OCI-LY7 (cell line): ENCODE measurements at regions not wholly inside any gene's neighbourhood (a gene's known extent, or its start where the extent isn't known, plus 50 kb on each side); places are given as distances from the start of the nearest gene placed in this dataset.

Experiments used
- BruUV-seq: library from RNA; stranded (reverse); fragments of 400-500 nt; replicated peaks from 2 replicates; lab custom pipeline; 2021; lab: Mats Ljungman, UMichigan
- CTCF ChIA-PET: fragments of 300-600 bp; sonication (Branson Sonifier 250); formaldehyde crosslinking; loops from one replicate; lab custom pipeline; 2022; ENCODE audit warnings: antibody characterized with exemption; ENCODE audit not compliant: unreplicated experiment; lab: Charles Lee
- POLR2A ChIA-PET: fragments of 300-600 bp; sonication (Branson Sonifier 250); formaldehyde crosslinking; loops from one replicate; lab custom pipeline; 2022; ENCODE audit warnings: antibody characterized with exemption; lab: Charles Lee
- DNase-seq: peaks from one replicate; pipeline ENCODE4 v3.0.0-alpha.2; 2015; ENCODE audit warnings: low spot score
- H2AFZ ChIP-seq: fragments of 200-600 bp; sonication (generic), shearing (Covaris generic); 2 replicates; pipeline ENCODE4 v1.6.1; 2014; ENCODE audit warnings: mild to moderate bottlenecking, antibody characterized with exemption, low read length, moderate library complexity
- H3K27ac ChIP-seq: fragments of 200-600 bp; sonication (generic); 2 replicates; pipeline ENCODE4 v1.5.1; 2014; ENCODE audit warnings: mixed run types, low read depth, mild to moderate bottlenecking, moderate library complexity, low read length, inconsistent platforms; ENCODE audit not compliant: poor library complexity, severe bottlenecking
- H3K36me3 ChIP-seq: fragments of 200-600 bp; sonication (generic); 2 replicates; pipeline ENCODE4 v1.6.1; 2014; ENCODE audit warnings: mild to moderate bottlenecking, antibody characterized with exemption, low read length, moderate library complexity, mixed read lengths; ENCODE audit not compliant: insufficient read depth
- H3K4me1 ChIP-seq: fragments of 200-600 bp; sonication (generic); 2 replicates; pipeline ENCODE4 v1.5.1; 2014; ENCODE audit warnings: mild to moderate bottlenecking, low read length; ENCODE audit not compliant: insufficient read depth, poor library complexity, severe bottlenecking
- H3K4me2 ChIP-seq: fragments of 200-600 bp; sonication (generic); 2 replicates; pipeline ENCODE4 v1.6.1; 2014; ENCODE audit warnings: mild to moderate bottlenecking, low read length
- H3K4me3 ChIP-seq: fragments of 200-600 bp; sonication (generic); 2 replicates; pipeline ENCODE4 v1.5.1; 2014; ENCODE audit warnings: mild to moderate bottlenecking, low read depth, low read length; ENCODE audit not compliant: poor library complexity, severe bottlenecking
- H3K79me2 ChIP-seq: fragments of 200-600 bp; sonication (generic); 2 replicates; pipeline ENCODE4 v1.6.1; 2016; ENCODE audit warnings: low read depth, mild to moderate bottlenecking, low read length, moderate library complexity, mixed read lengths; ENCODE audit not compliant: insufficient read depth
- H3K9me2 ChIP-seq: fragments of 200-600 bp; sonication (generic); 2 replicates; pipeline ENCODE4 v1.6.1; 2016; ENCODE audit warnings: mild to moderate bottlenecking, low read length, mixed read lengths; ENCODE audit not compliant: insufficient read depth
- H3K9me3 ChIP-seq: fragments of 200-600 bp; sonication (generic); 2 replicates; pipeline ENCODE4 v1.6.1; 2014; ENCODE audit warnings: mild to moderate bottlenecking, mixed run types, low read length, mixed read lengths
- H4K20me1 ChIP-seq: fragments of 200-600 bp; sonication (generic); 2 replicates; pipeline ENCODE4 v1.6.1; 2014; ENCODE audit warnings: mild to moderate bottlenecking, antibody characterized with exemption, low read length, moderate library complexity, mixed read lengths; ENCODE audit not compliant: insufficient read depth
- CTCF ChIP-seq: fragments of 200-600 bp; sonication (generic); conservative IDR thresholded peaks from 2 replicates; pipeline ENCODE4 v1.5.1; 2014; ENCODE audit warnings: mild to moderate bottlenecking, antibody characterized with exemption, low read length, moderate library complexity, mixed read lengths
- EZH2phosphoT487 ChIP-seq: fragments of 200-600 bp; sonication (generic); IDR thresholded peaks from 2 replicates; pipeline ENCODE4 v1.6.1; 2018; ENCODE audit warnings: low read depth, borderline replicate concordance, mild to moderate bottlenecking, mixed run types, antibody characterized with exemption, low read length, moderate library complexity, mixed read lengths
- intact Hi-C: fragments of 100-400 bp; cut with micrococcal nuclease; formaldehyde crosslinking; loops from one replicate; pipeline ENCODE4 v1.10.0; 2022; ENCODE audit not compliant: unreplicated experiment

DNA sequence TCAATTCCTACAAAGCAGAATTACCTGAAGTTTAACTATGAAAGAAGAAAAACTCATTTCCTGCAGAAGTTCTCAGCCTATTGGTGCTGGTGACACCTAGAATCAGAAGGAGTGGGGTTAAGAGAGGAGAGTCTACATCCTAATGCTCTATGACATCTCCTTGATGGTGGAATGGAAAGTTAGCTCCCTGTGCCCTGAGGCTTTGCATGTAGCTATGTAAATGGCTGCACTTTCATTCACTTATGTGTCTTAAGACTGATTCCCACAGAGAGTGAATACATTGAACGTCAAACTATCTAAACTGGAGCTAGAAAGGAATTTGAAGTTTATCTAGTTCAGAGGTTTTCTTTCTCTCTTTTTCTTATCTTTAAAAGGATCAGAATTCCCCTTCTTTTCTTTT lies 52.1 kb upstream of the ADRB2 start:
- intact Hi-C loops, result no loop called here
- DNase-seq, result no peak
- Histone ChIP-seq H3K79me2 (no peaks in the 10 kb centered on the region), H3K27ac (no peak overlapping the region), H3K4me3 (no peak overlapping the region), H3K36me3 (no peaks in the 10 kb centered on the region), H3K4me2 (no peak overlapping the region), H4K20me1 (no peaks in the 10 kb centered on the region; the same call in 1 of the 2 replicates), H3K9me3 (no peaks in the 10 kb centered on the region), H2AFZ (no peak overlapping the region), H3K9me2 (no peaks in the 10 kb centered on the region), H3K4me1 (peaks cover 6% of the 10 kb centered on the region)
- CTCF ChIA-PET, result no interaction called here
- TF ChIP-seq CTCF (no peak), EZH2phosphoT487 (no peak)
- POLR2A ChIA-PET, result no interaction called here
- BruUV-seq, result no TSS peak

DNA sequence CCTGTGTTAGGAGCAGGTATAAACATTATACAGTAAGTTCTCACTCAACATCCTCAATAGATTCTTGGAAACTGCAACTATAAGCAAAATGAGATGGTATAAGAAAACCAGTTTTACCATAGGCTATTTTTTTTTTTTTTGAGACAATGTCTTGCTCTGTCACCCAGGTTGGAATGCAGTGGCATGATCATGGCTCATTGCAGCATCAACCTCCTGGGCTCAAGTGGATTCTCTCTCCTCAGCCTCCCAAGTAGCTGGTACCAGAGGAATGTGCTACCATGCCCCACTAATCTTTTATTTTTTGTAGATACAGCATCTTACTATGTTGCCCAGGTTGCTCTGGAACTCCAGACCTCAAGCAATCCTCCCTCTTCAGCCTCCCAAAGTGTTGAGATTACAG lies 50.1 kb upstream of the ADRB2 start:
- intact Hi-C loops, result no loop called here
- CTCF ChIA-PET, result no interaction called here

More for the DNA sequence above, 50.1 kb upstream of the ADRB2 start:
- H3K4me2 ChIP-seq, result no peak overlapping the region
- no peaks in the 10 kb centered on the region for H3K9me2 ChIP-seq
- no peak for TF ChIP-seq CTCF
- POLR2A ChIA-PET, result interaction anchor here (0.6 to 1.2 kb wide), 2 partner anchors 12 to 28 kb away, joined by 3 read pairs; no protein-coding TSS in a partner anchor
- H3K4me1 ChIP-seq, result peaks cover 6% of the 10 kb centered on the region
- DNase-seq, result no peak
- no peaks in the 10 kb centered on the region for H3K36me3 ChIP-seq
- H3K79me2 ChIP-seq, result no peaks in the 10 kb centered on the region
- no peak overlapping the region for H3K4me3 ChIP-seq
- no peaks in the 10 kb centered on the region; the same call in 1 of the 2 replicates for H4K20me1 ChIP-seq
- no peak overlapping the region for H2AFZ ChIP-seq
- no peaks in the 10 kb centered on the region for H3K9me3 ChIP-seq
- no TSS peak for BruUV-seq
- H3K27ac ChIP-seq, result no peak overlapping the region
